ENCODE measurements at regions not wholly inside any gene's neighbourhood (a gene's known extent, or its start where the extent isn't known, plus 50 kb on each side); places are given as distances from the start of the nearest gene placed in this dataset.
A peak's percentile ranks its signal among the peaks of the same experiment; 100 is the strongest.

DNA sequence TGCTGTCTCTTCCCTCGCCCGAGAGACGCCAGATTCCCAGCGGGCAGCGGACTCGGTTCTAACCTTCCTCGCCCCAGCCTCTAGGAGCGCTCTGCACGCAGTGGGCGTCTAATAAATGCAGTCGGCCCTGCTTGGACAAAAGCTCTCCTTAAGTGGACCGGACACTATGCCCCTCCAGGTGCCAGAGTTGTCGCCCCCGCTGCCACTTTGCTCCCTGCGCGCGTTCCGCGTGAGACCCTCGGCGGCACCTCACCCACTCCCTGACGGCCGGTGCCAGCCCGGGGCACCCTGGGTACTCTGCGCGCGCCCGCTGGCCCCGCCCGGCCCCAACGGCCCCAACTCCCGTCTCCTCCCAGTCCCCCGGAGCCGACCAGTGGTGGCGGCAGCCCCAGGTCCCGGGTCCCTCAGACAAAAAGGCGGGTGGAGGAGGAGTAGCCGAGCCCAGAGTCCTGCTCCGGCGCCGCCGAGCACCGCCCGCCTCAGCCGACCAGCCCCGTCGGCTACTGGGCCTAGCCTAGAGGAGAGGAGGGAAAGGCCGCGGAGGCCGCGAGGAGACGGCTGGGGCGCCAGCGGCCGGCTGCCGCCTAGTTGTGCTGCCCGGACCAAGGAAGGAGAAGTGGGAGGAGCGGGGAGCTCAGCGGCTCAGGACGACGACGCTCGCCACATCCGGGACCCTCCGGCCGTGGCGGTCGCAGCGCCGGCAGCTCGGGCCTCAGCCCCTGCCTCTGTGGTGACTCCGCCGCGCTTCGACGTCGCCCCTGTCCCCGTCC lies 123.0 kb downstream of the GOSR1 start (continued):
- TF ChIP-seq PAX5 (IDR thresholded peaks at IDR 0.05; ENCODE audit: borderline replicate concordance, low read depth, low read length) (no peak), RUNX3 (IDR thresholded peaks at IDR 0.05; ENCODE audit: low read length) (peak; percentile 49), MTA3 (IDR thresholded peaks at IDR 0.05; ENCODE audit: borderline replicate concordance, low read length) (no peak), SUZ12 (IDR thresholded peaks at IDR 0.05; ENCODE audit: unreplicated experiment) (no peak), ASH2L (IDR thresholded peaks at IDR 0.05; ENCODE audit: borderline replicate concordance, low read depth) (peak; percentile 83; the same call in 1 of the 2 replicates), POLR2AphosphoS5 (IDR thresholded peaks at IDR 0.05; ENCODE audit: low read length) (peak; percentile 80; the same call in 1 of the 2 replicates), CBFB (IDR thresholded peaks at IDR 0.05; ENCODE audit: low read depth) (peak; percentile 39; the same call in 1 of the 2 replicates), TAF1 (IDR thresholded peaks at IDR 0.05; ENCODE audit: borderline replicate concordance, low read depth, low read length) (peak; percentile 66; the same call in 1 of the 2 replicates), EED (IDR thresholded peaks at IDR 0.05; ENCODE audit: low read depth) (peak; percentile 72), IKZF1 (conservative IDR thresholded peaks at IDR 0.05) (peak; percentile 91), RELA (IDR thresholded peaks at IDR 0.05; ENCODE audit: borderline replicate concordance, partially characterized antibody) (peak; percentile 22), BACH1 (IDR thresholded peaks at IDR 0.05; ENCODE audit: borderline replicate concordance) (no peak; the same call in 1 of the 2 replicates), STAT1 (conservative IDR thresholded peaks at IDR 0.05) (no peak), NR2F1 (conservative IDR thresholded peaks at IDR 0.05) (0 out of 2 replicates have a peak, but pooled peaks have one; percentile 62), GATAD2B (conservative IDR thresholded peaks at IDR 0.05; ENCODE audit: low read depth) (peak; percentile 91), ATF7 (IDR thresholded peaks at IDR 0.05; ENCODE audit: low read depth) (no peak), DPF2 (IDR thresholded peaks at IDR 0.05) (peak; percentile 66), TCF3 (IDR thresholded peaks at IDR 0.05; ENCODE audit: borderline replicate concordance, insufficient read depth, low read depth, low read length) (peak; percentile 41; the same call in 1 of the 2 replicates), TCF12 (IDR thresholded peaks at IDR 0.05; ENCODE audit: low read depth, low read length) (peak; percentile 36; the same call in 1 of the 2 replicates), ESRRA (IDR thresholded peaks at IDR 0.05; ENCODE audit: low read length) (no peak), SRF (IDR thresholded peaks at IDR 0.05; ENCODE audit: low read depth in 2 of 2, low read length in 2 of 2) (no peak)
- TF ChIP-seq, protein P1, sequence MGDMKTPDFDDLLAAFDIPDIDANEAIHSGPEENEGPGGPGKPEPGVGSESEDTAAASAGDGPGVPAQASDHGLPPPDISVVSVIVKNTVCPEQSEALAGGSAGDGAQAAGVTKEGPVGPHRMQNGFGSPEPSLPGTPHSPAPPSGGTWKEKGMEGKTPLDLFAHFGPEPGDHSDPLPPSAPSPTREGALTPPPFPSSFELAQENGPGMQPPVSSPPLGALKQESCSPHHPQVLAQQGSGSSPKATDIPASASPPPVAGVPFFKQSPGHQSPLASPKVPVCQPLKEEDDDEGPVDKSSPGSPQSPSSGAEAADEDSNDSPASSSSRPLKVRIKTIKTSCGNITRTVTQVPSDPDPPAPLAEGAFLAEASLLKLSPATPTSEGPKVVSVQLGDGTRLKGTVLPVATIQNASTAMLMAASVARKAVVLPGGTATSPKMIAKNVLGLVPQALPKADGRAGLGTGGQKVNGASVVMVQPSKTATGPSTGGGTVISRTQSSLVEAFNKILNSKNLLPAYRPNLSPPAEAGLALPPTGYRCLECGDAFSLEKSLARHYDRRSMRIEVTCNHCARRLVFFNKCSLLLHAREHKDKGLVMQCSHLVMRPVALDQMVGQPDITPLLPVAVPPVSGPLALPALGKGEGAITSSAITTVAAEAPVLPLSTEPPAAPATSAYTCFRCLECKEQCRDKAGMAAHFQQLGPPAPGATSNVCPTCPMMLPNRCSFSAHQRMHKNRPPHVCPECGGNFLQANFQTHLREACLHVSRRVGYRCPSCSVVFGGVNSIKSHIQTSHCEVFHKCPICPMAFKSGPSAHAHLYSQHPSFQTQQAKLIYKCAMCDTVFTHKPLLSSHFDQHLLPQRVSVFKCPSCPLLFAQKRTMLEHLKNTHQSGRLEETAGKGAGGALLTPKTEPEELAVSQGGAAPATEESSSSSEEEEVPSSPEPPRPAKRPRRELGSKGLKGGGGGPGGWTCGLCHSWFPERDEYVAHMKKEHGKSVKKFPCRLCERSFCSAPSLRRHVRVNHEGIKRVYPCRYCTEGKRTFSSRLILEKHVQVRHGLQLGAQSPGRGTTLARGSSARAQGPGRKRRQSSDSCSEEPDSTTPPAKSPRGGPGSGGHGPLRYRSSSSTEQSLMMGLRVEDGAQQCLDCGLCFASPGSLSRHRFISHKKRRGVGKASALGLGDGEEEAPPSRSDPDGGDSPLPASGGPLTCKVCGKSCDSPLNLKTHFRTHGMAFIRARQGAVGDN (IDR thresholded peaks at IDR 0.05), result peak; percentile 53
- TF ChIP-seq, protein P2, sequence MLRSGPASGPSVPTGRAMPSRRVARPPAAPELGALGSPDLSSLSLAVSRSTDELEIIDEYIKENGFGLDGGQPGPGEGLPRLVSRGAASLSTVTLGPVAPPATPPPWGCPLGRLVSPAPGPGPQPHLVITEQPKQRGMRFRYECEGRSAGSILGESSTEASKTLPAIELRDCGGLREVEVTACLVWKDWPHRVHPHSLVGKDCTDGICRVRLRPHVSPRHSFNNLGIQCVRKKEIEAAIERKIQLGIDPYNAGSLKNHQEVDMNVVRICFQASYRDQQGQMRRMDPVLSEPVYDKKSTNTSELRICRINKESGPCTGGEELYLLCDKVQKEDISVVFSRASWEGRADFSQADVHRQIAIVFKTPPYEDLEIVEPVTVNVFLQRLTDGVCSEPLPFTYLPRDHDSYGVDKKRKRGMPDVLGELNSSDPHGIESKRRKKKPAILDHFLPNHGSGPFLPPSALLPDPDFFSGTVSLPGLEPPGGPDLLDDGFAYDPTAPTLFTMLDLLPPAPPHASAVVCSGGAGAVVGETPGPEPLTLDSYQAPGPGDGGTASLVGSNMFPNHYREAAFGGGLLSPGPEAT (IDR thresholded peaks at IDR 0.05; ENCODE audit: low read depth), result peak; percentile 29; the same call in 1 of the 2 replicates
- TF ChIP-seq, protein P3, sequence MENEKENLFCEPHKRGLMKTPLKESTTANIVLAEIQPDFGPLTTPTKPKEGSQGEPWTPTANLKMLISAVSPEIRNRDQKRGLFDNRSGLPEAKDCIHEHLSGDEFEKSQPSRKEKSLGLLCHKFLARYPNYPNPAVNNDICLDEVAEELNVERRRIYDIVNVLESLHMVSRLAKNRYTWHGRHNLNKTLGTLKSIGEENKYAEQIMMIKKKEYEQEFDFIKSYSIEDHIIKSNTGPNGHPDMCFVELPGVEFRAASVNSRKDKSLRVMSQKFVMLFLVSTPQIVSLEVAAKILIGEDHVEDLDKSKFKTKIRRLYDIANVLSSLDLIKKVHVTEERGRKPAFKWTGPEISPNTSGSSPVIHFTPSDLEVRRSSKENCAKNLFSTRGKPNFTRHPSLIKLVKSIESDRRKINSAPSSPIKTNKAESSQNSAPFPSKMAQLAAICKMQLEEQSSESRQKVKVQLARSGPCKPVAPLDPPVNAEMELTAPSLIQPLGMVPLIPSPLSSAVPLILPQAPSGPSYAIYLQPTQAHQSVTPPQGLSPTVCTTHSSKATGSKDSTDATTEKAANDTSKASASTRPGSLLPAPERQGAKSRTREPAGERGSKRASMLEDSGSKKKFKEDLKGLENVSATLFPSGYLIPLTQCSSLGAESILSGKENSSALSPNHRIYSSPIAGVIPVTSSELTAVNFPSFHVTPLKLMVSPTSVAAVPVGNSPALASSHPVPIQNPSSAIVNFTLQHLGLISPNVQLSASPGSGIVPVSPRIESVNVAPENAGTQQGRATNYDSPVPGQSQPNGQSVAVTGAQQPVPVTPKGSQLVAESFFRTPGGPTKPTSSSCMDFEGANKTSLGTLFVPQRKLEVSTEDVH (IDR thresholded peaks at IDR 0.05; ENCODE audit: low read depth, partially characterized antibody), result no peak

Measured in GM12878 (cell line).